GM23248 (cell line): ENCODE measurements at regions not wholly inside any gene's neighbourhood (a gene's known extent, or its start where the extent isn't known, plus 50 kb on each side); places are given as distances from the start of the nearest gene placed in this dataset.
A peak's percentile ranks its signal among the peaks of the same experiment; 100 is the strongest.

Experiments used
- DNase-seq: peaks from one replicate; pipeline ENCODE4 v3.0.0-alpha.2; 2015
- H2AFZ ChIP-seq: fragments of 200-600 bp; sonication (generic); 2 replicates; pipeline ENCODE4 v1.6.1; 2016; ENCODE audit warnings: antibody characterized with exemption
- H3F3A ChIP-seq: fragments of 200-600 bp; sonication (generic); 2 replicates; pipeline ENCODE4 v1.6.1; 2016; ENCODE audit warnings: mild to moderate bottlenecking, antibody characterized with exemption, mixed run types; ENCODE audit not compliant: insufficient read depth
- H3K27ac ChIP-seq: fragments of 200-600 bp; sonication (generic); 2 replicates; pipeline ENCODE4 v1.5.1; 2016; ENCODE audit warnings: mild to moderate bottlenecking
- H3K27me3 ChIP-seq: fragments of 200-600 bp; sonication (generic); replicated peaks from 2 replicates; pipeline ENCODE4 v1.6.1; 2016; ENCODE audit warnings: mild to moderate bottlenecking; ENCODE audit not compliant: insufficient read depth
- H3K36me3 ChIP-seq: fragments of 200-600 bp; sonication (generic); 2 replicates; pipeline ENCODE4 v1.6.1; 2016; ENCODE audit warnings: low read depth, mild to moderate bottlenecking
- H3K4me1 ChIP-seq: fragments of 200-600 bp; sonication (generic); 2 replicates; pipeline ENCODE4 v1.6.1; 2016; ENCODE audit warnings: mild to moderate bottlenecking; ENCODE audit not compliant: insufficient read depth
- H3K4me2 ChIP-seq: fragments of 200-600 bp; sonication (generic); one replicate; pipeline ENCODE4 v1.6.1; 2016; ENCODE audit warnings: mild to moderate bottlenecking; ENCODE audit not compliant: unreplicated experiment
- H3K4me3 ChIP-seq: fragments of 200-600 bp; sonication (generic); 2 replicates; pipeline ENCODE4 v1.5.1; 2016; ENCODE audit warnings: mild to moderate bottlenecking
- H3K79me2 ChIP-seq: fragments of 200-600 bp; sonication (generic); 2 replicates; pipeline ENCODE4 v1.6.1; 2016; ENCODE audit warnings: mild to moderate bottlenecking; ENCODE audit not compliant: insufficient read depth
- H3K9ac ChIP-seq: fragments of 200-600 bp; sonication (generic); 2 replicates; pipeline ENCODE4 v1.6.1; 2016; ENCODE audit warnings: mild to moderate bottlenecking
- H3K9me2 ChIP-seq: fragments of 200-600 bp; sonication (generic); 2 replicates; pipeline ENCODE4 v1.6.1; 2016; ENCODE audit warnings: mixed run types, mild to moderate bottlenecking, moderate library complexity; ENCODE audit not compliant: insufficient read depth
- H3K9me3 ChIP-seq: fragments of 200-600 bp; sonication (generic); one replicate; pipeline ENCODE4 v1.6.1; 2017; ENCODE audit warnings: low read depth
- H4K20me1 ChIP-seq: fragments of 200-600 bp; sonication (generic); 2 replicates; pipeline ENCODE4 v1.6.0; 2016; ENCODE audit not compliant: insufficient read depth
- EZH2 ChIP-seq: fragments of 200-600 bp; sonication (generic); IDR thresholded peaks from 2 replicates; pipeline ENCODE4 v1.6.1; 2018; ENCODE audit warnings: antibody characterized with exemption, mild to moderate bottlenecking; ENCODE audit not compliant: insufficient read depth, poor library complexity, severe bottlenecking
- EZH2phosphoT487 ChIP-seq: fragments of 200-600 bp; sonication (generic); IDR thresholded peaks from 2 replicates; pipeline ENCODE4 v1.6.1; 2018; ENCODE audit warnings: antibody characterized with exemption, moderate library complexity, mild to moderate bottlenecking, low read depth; ENCODE audit not compliant: insufficient read depth
- WGBS, 2 experiments: methylation state at CpG; one replicate each; pipeline ENCODE4 v1.1.6; 2015 to 2017; ENCODE audit warnings: low lambda C conversion rate in 2 of 2, low coverage in 1 of 2; ENCODE audit errors: missing lambda C conversion rate in 2 of 2; 5-methylcytosine and 5-hydroxymethylcytosine counted together
- in situ Hi-C: fragments of 300-500 bp; cut with MboI; formaldehyde crosslinking; loops from 2 replicates; pipeline ENCODE4 v1.15.0; 2020

DNA sequence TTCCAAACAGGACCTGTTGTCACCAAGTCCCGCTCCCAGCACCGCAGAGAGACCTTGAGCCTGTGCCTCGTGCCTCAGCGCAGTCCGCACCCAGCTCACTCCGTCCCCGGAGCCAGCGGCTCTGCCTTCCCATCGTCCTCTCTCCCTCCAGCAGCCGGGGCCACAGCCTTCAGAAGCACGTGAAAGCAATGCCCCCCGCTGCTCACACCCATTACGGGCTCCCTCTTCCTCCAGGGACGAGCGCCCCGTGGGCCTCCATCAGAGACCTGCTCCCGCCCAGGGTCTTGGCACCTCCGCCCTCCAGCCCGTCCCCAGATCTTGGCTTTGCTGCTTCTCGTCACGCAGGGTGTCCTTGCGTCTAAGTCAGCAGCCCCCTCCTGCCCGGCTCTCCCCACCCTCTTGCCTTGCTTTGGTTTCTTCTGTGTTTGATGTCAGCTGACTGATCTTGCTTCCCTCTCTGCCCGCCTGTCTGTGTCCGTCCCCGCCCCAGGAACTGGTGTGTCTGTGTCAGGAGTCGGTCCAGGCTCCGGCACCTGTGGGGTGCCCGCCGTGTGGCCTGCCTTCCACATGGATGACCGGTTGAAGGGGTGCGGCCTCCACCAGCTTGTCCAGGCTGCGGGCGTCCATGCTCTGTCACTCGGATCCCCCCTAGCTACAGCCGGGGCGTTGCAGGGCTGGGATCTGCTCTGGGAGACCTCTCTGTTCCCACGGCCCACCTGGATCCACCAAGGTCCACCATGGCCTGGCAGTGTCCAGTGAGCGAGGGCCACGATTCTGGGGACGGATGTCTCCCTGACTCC is 61.9 kb downstream of the FOXL3 start:
- H3K4me3 ChIP-seq, result no peak overlapping the region
- H3F3A ChIP-seq, result no peaks in the 10 kb centered on the region
- in situ Hi-C loops, result no loop called here
- TF ChIP-seq EZH2, result no peak
- no peak for TF ChIP-seq EZH2phosphoT487
- no peaks in the 10 kb centered on the region for H3K79me2 ChIP-seq
- H3K9me3 ChIP-seq, result no peaks in the 10 kb centered on the region
- no peak overlapping the region for H3K4me2 ChIP-seq
- DNase-seq, result peak; percentile 16
- H4K20me1 ChIP-seq, result no peaks in the 10 kb centered on the region
- peaks cover 5% of the 10 kb centered on the region; the same call in 1 of the 2 replicates for H3K27me3 ChIP-seq
- WGBS, 2 experiments, result 40 to 42% methylated on average over 40 to 41 of the region's 41 CpGs
- no peaks in the 10 kb centered on the region for H3K9me2 ChIP-seq
- no peaks in the 10 kb centered on the region for H3K4me1 ChIP-seq
- H3K27ac ChIP-seq, result no peak overlapping the region
- no peaks in the 10 kb centered on the region for H3K36me3 ChIP-seq
- H2AFZ ChIP-seq, result no peak overlapping the region
- H3K9ac ChIP-seq, result no peak overlapping the region

- no peaks in the 10 kb centered on the region for H4K20me1 ChIP-seq
- DNase-seq, result no peak
- no peak overlapping the region for H3K4me2 ChIP-seq
- H3K27ac ChIP-seq, result no peak overlapping the region
- H3K79me2 ChIP-seq, result no peaks in the 10 kb centered on the region
- H3K9me2 ChIP-seq, result no peaks in the 10 kb centered on the region
- no peak overlapping the region for H3K9ac ChIP-seq
- no peak overlapping the region for H3K4me3 ChIP-seq
- H3K9me3 ChIP-seq, result no peaks in the 10 kb centered on the region
- H3F3A ChIP-seq, result no peaks in the 10 kb centered on the region
- in situ Hi-C loops, result no loop called here
- no peak overlapping the region for H2AFZ ChIP-seq
- H3K4me1 ChIP-seq, result no peaks in the 10 kb centered on the region
- peaks cover 11% of the 10 kb centered on the region; the same call in 1 of the 2 replicates for H3K27me3 ChIP-seq
- WGBS, 2 experiments, result 66 to 68% methylated on average over 28 of the region's 28 CpGs
- H3K36me3 ChIP-seq, result no peaks in the 10 kb centered on the region
- TF ChIP-seq EZH2 (no peak), EZH2phosphoT487 (no peak)
Measured at GRCh38 chr7:353746-354325, 63.9 kb downstream of the FOXL3 start.

DNA sequence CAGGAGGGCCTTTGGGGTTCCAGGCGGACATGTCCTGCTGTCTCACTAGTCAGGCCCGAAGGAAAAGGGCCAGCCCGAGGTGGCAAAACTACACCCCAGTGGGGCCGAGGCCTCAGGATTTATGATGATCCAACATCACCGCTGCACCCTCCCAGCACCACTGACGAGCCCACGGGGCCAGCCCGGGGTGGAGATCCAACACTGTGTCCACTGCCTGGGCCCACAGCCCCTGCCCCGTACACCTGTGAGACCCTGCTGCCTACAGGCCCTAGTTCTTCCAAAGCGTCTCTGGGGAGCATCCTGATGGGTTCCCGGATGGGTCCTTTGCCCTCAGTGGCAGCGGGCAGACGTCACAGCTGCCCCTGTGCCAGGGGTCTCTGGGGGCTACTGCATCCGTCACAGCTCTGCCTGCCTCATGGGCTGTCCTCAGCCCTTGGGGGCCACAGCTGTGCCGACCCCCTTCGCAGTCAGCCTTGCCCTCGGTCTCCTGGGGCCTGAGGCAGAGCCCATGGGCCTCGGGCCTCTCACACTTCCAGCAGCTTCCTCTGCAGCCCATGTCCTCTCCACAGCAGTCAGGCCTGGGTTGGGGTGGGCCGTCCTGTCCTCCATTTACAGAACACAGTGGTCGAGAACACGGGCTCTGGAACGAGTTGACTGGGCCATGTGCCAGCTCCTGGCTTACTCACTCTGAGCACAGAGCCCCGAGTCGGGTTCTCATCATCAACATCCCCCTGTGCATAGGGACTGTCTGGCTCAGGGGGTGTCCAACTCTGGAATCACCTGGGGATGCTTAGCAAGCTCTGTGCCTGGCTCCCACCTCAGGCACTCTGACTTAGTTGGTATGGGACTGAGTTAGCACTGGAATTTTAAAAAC is 64.9 kb downstream of the FOXL3 start:
- Histone ChIP-seq H3K9ac (no peak overlapping the region), H3K4me3 (no peak overlapping the region), H3K79me2 (no peaks in the 10 kb centered on the region), H3K9me2 (no peaks in the 10 kb centered on the region), H2AFZ (no peak overlapping the region), H3K9me3 (no peaks in the 10 kb centered on the region), H4K20me1 (no peaks in the 10 kb centered on the region), H3K4me1 (no peaks in the 10 kb centered on the region), H3F3A (no peaks in the 10 kb centered on the region), H3K27ac (no peak overlapping the region), H3K27me3 (peaks cover 16% of the 10 kb centered on the region; the same call in 1 of the 2 replicates), H3K36me3 (no peaks in the 10 kb centered on the region), H3K4me2 (no peak overlapping the region)
- in situ Hi-C loops, result no loop called here
- TF ChIP-seq EZH2phosphoT487 (no peak), EZH2 (no peak)
- WGBS, 2 experiments, result 63 to 64% methylated on average over 22 to 24 of the region's 24 CpGs
- DNase-seq, result no peak

- H3K27me3 ChIP-seq, result peaks cover 24% of the 10 kb centered on the region
- H2AFZ ChIP-seq, result no peak overlapping the region
- no peaks in the 10 kb centered on the region for H4K20me1 ChIP-seq
- no peak for DNase-seq
- H3K4me3 ChIP-seq, result no peak overlapping the region
- no peaks in the 10 kb centered on the region for H3K9me2 ChIP-seq
- TF ChIP-seq EZH2phosphoT487, result no peak
- TF ChIP-seq EZH2, result no peak
- no peaks in the 10 kb centered on the region for H3K79me2 ChIP-seq
- no peaks in the 10 kb centered on the region for H3F3A ChIP-seq
- in situ Hi-C loops, result no loop called here
- no peak overlapping the region for H3K4me2 ChIP-seq
- H3K9ac ChIP-seq, result no peak overlapping the region
- no peaks in the 10 kb centered on the region for H3K4me1 ChIP-seq
- no peak overlapping the region for H3K27ac ChIP-seq
- H3K36me3 ChIP-seq, result no peaks in the 10 kb centered on the region
- 64 to 79% methylated on average over 4 to 5 of the region's 5 CpGs for WGBS, 2 experiments
- H3K9me3 ChIP-seq, result no peaks in the 10 kb centered on the region
Measured at GRCh38 chr7:355568-355967, 65.6 kb downstream of the FOXL3 start.
